ENCODE measurements at regions not wholly inside any gene's neighbourhood (a gene's known extent, or its start where the extent isn't known, plus 50 kb on each side); places are given as distances from the start of the nearest gene placed in this dataset.

DNA sequence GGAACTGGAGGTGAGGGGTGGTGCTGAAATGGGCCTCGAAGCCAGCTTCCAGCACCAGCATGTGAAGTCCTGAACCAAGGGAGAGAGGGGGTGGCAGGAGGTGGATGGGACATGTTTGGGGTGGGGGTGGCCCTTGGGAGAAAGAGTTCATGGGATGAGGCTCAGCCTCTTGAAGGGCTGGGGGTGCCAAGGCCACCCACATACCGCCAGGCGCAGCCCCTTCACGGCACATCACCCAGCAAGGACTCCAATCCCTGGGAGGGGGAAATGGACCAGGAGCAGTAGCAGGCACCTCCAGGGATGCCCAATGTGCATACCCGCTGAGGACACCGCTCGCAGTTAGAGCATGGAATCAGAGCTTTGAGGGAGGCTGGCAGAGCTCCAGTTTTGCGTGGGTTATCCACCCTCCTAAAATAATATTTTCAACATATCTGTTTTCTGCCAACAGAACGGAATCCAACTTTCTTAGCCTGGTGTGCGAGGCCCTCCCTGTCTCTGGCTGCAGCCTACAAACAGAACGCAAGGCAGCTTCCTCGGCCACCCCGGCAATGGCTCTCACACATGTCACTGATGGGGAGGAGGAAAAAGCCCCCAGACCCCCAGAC lies 140.5 kb upstream of the VSTM2B start:
- TF ChIP-seq POLR2A (IDR thresholded peaks at IDR 0.05) (no peak), POLR2AphosphoS5 (IDR thresholded peaks at IDR 0.05) (no peak), EP300 (IDR thresholded peaks at IDR 0.05) (no peak)
- TF ChIP-seq, protein P1, sequence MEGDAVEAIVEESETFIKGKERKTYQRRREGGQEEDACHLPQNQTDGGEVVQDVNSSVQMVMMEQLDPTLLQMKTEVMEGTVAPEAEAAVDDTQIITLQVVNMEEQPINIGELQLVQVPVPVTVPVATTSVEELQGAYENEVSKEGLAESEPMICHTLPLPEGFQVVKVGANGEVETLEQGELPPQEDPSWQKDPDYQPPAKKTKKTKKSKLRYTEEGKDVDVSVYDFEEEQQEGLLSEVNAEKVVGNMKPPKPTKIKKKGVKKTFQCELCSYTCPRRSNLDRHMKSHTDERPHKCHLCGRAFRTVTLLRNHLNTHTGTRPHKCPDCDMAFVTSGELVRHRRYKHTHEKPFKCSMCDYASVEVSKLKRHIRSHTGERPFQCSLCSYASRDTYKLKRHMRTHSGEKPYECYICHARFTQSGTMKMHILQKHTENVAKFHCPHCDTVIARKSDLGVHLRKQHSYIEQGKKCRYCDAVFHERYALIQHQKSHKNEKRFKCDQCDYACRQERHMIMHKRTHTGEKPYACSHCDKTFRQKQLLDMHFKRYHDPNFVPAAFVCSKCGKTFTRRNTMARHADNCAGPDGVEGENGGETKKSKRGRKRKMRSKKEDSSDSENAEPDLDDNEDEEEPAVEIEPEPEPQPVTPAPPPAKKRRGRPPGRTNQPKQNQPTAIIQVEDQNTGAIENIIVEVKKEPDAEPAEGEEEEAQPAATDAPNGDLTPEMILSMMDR (IDR thresholded peaks at IDR 0.05), result no peak
